NOMO-1 (cell line): ENCODE measurements at regions not wholly inside any gene's neighbourhood (a gene's known extent, or its start where the extent isn't known, plus 50 kb on each side); places are given as distances from the start of the nearest gene placed in this dataset.

ENCODE experiments used
- DNase-seq, 2 experiments: peaks; one replicate each; lab custom pipeline; 2025; ENCODE audit not compliant: unreplicated experiment in 2 of 2; lab: John Stamatoyannopoulos, UW

DNA sequence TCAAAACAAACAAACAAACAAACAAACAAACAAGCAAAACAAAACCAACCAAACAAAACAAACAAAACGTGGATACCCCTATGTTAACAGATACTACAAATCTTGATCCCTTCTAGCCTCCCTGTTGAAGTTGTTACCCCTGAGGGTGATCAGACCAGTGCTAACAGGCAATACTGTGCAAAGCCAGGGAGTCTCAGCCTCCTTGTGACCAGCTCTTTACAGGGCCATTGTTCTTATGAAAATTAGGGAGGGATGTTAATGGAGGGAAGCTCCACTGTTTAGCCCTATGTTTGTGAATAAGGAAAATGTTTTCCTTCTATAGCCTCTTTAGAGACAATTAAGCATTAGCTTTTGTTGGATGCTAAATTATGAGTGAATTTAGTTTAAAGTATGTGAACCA is 1072.1 kb upstream of the WWC1 start:
- no peak for DNase-seq

GRCh38 chr5:167226386-167226785 is 1065.1 kb upstream of the WWC1 start:
- DNase-seq, result no peak

GRCh38 chr5:167228134-167228533 is 1063.3 kb upstream of the WWC1 start:
- DNase-seq, result no peak

DNA sequence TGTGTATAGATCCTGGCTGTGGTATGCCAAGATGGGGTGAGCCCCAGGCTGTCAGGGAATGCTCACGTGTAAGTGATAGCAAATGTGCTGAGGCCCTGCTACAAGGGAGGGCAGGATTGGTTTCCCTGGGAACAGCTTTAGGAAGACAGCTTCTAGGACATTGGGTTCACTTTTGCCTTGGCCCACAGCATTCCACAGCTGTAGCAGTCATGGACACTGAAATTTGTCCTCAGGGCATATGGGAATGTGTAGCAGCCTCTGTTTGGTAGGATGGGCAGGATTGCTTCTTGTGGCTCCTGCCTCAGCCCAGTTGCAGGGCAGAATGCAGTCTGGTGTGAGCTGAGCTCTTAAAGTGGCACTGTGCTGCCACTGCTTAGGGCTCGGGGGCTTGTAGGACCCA is 1061.7 kb upstream of the WWC1 start:
- DNase-seq, result no peak

- no peak for DNase-seq
Measured at GRCh38 chr5:167230414-167230813, 1061.0 kb upstream of the WWC1 start.

- no peak for DNase-seq
Measured at GRCh38 chr5:167232675-167233311, 1058.7 kb upstream of the WWC1 start.

DNA sequence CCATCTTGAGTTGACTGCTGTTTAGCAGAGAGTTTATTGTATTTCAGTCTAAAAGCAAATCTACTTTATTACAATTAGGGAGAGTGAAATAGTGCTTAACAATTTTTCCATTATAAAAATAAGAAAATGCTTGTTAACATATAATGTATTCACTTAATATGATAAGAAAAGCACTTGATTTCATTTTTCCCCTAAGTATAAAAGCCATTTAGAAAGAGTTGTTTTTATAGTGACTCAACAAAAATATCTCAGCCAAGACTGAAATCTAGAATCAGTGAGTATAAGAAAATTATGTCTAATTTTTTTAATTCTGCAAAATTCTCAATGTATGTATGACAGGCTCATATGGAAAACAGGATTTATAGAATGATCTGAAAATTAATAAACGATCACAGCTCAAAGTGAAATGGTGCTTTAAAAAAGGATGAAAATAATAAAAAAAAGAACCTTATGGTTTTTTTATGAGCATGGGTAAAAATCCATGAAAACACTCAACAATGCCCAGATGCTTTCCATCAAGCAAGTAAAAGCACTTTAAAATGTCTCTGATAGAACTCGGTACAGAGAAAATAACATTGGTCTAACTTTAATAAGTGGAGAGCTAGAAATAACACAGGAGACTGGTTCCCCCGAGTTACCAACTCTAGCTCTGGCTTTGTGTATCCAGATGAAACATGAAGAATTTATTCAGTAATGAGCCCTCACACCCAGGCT is 1057.8 kb upstream of the WWC1 start:
- no peak for DNase-seq

DNA sequence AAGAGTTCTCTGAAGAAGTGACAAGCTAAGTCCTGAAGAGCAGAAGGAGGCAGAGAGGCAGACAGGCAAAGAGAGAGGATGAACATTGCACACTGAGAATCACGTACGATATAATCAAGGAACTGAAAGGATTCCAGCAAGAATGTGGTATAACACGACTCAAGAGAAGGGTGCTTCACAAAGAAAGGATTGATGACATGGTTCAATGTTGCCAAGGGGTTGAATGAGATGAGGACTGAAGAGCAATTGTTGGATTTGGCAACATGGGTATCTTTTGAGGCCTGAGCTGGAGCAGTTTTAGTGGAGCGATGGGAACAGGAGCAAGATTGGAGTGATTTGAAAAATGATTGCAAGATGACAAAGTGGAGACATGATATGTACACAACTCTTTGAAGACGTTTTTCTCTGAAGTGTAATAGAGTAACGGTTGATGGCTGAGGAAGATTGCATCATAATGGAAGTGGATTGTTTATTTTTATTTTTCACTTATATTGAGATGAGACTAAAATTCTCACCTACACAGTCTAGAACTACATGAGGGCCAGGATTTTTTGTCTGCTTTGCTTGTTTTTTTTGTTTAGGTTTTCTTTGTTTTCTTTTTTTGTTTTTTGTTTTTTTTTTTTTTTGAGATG is 1049.9 kb upstream of the WWC1 start:
- no peak for DNase-seq

- DNase-seq, result no peak
Measured at GRCh38 chr5:167242701-167243100, 1048.7 kb upstream of the WWC1 start.

- no peak for DNase-seq
Measured at GRCh38 chr5:167243463-167243862, 1048.0 kb upstream of the WWC1 start.

GRCh38 chr5:167244583-167244982 is 1046.9 kb upstream of the WWC1 start:
- DNase-seq, result no peak

DNA sequence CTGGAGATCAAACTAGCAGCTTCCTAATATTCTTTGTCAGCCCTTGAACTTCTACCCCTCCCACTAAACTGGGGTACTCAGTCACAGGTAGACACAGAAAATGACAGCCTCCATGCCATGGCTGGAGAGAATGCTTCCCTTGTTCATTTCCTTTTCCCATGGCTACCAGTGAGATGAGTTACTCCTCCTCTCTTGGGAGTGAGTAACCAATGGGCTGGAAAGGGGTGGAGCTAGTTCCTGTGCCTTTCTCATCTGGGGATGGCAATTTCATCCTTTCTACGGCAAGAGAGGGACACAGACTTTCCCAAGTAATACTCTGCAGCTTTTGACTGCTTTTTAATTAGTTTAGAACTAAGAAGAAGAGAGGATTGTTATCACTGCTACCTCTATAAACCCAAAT is 1045.6 kb upstream of the WWC1 start:
- DNase-seq, result no peak

GRCh38 chr5:167247816-167248215 is 1043.6 kb upstream of the WWC1 start:
- no peak for DNase-seq

- DNase-seq, result no peak
Measured at GRCh38 chr5:167248257-167248656, 1043.2 kb upstream of the WWC1 start.

DNA sequence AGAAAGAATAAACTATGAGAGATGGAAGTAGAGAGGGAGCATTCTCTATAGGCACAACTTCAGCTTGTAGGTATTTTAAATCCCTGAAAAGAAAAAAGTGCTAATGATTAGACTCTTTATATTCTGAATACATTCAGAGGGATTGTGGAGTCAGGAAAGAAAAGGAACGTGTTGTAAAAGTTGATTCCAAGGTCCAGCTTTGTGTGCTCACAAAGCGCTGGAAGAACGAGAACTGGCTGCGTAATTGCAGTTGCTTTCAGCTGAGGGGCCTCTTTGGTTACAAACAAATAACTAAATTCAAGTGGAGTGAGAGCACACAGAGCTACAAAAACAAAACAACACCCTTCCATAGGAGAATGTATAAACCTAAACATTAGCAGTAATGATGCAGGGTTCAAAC is 1040.4 kb upstream of the WWC1 start:
- DNase-seq, result no peak

DNA sequence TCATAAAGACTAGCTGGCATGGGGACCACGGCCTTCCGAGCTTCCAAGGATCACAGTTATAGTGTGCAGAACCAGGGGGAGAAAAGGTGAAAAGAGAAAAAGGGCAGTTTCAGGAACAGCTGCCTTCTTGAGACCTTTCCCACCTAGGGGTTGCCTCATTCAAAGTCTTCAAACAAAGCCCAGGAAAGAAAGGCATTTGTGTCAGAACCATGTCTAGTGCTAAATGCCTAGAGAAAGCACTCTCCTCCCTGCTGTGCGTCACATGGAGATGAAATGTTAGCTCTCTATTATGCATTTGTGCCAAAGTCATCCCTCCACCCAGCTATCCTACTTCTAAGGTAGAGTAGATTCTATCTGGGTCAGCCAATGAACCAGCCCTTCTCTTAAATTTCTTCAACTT is 1037.3 kb upstream of the WWC1 start:
- no peak for DNase-seq

DNA sequence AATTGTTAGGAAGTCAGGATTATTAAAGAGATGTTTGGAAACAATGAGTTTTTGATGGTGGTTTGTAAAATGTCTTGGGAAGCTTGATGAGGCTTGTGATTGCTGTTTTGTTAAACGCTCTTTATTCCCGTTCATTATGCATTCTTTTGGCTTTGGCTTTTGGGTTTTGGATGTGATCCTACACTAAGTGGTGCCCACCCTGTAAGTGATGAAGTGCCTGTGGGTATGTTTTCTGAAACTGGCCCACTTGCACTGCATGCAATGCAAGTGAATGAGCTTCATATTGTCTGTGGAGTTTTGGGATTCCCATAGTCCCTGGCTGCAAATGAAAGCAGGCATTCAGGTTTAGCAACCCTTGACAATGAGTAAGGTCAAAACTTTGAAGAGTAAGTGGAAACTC is 1035.5 kb upstream of the WWC1 start:
- DNase-seq, result no peak

DNA sequence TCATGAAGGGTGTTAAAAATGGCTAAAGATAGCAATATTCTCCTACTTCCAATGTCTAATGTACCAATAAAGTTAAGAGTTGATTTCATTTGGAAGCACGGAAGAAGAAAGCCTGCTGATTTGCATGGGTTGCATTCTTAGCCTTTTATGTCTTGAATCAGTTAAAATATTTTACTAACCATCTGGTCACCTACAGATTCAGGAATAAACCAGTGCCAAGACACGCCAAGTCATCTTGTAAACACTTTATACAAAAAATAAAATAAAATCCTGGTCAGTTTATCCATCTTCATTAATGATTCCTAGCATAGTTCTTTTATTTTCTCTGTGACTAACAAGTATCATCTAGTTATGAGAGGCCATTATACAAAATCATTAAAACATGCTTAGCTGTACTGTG is 1031.6 kb upstream of the WWC1 start:
- DNase-seq, result no peak

- DNase-seq, result no peak
Measured at GRCh38 chr5:167261309-167262100, 1029.9 kb upstream of the WWC1 start.

DNA sequence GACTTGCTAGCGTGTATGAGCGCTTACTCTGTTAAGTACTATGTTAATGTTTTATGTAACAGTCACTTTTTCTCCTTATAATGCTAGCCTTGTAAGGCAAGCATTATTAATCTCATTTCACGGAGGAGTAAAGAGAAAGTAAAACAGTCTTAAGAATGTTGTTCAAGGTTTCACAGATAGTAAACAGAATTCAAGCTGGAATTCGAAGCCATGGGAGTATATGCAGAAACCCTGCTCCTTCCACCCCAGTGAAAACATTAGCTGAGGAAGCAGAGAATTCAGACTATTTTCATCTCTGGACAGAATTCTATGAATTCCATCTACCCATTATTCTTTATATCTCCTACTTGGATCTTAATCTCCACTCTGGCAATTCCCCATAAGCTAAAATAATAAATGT is 1028.3 kb upstream of the WWC1 start:
- DNase-seq, result no peak

DNA sequence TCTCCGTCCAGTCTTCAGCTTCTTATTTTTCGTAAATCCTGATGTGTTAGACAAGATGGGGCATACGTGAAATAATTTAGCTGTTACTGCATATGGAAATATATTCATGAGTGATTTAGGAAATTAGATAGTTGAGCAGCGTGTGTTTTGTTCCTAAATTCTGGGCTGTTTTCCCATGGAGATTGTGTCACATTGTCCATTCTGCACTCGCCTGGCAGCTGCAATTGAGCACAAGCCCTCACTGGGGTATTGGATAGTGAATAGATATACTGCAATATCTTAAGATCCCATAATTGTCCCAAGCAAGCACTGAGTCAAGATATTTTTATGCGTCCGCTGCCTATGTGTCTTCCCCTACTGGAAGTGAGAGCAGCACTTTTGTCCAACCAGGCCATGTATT is 1027.1 kb upstream of the WWC1 start:
- DNase-seq, result no peak
